ENCODE measurements at regions not wholly inside any gene's neighbourhood (a gene's known extent, or its start where the extent isn't known, plus 50 kb on each side); places are given as distances from the start of the nearest gene placed in this dataset.
"Not testable (repeated sequence)": the region's sequence is repeated elsewhere in the genome, so short reads cannot be mapped to it uniquely, and the experiment has no call there.

GRCh38 chr5:52632281-52632680, 155.4 kb upstream of the ITGA1 start:
- TF ChIP-seq POLR2A (IDR thresholded peaks at IDR 0.05) (no peak), CTCF (IDR thresholded peaks at IDR 0.05) (no peak), EP300 (IDR thresholded peaks at IDR 0.05) (no peak), POLR2AphosphoS5 (IDR thresholded peaks at IDR 0.05) (no peak)
- Histone ChIP-seq H3K9me3 (no peaks in the 10 kb centered on the region), H3K4me3 (no peak overlapping the region), H3K27ac (no peak overlapping the region), H3K4me1 (no peaks in the 10 kb centered on the region), H3K27me3 (no peaks in the 10 kb centered on the region), H3K36me3 (no peaks in the 10 kb centered on the region)
- WGBS, result 79% methylated on average over 1 of the region's 1 CpG
- DNase-seq (ENCODE audit: low spot score in 2 of 2), result no peak

GRCh38 chr5:52634171-52634570, 153.5 kb upstream of the ITGA1 start:
- not testable (repeated sequence) for H3K27ac ChIP-seq; H3K4me3 ChIP-seq; H3K9me3 ChIP-seq; DNase-seq (ENCODE audit: low spot score in 2 of 2); H3K4me1 ChIP-seq; H3K36me3 ChIP-seq; H3K27me3 ChIP-seq
- 87% methylated on average over 4 of the region's 4 CpGs for WGBS

GRCh38 chr5:52638732-52639131, 149.0 kb upstream of the ITGA1 start:
- no peak overlapping the region for H3K4me3 ChIP-seq
- H3K4me1 ChIP-seq, result no peaks in the 10 kb centered on the region
- TF ChIP-seq POLR2AphosphoS5 (IDR thresholded peaks at IDR 0.05), result no peak
- no peak for TF ChIP-seq EP300 (IDR thresholded peaks at IDR 0.05)
- TF ChIP-seq CTCF (IDR thresholded peaks at IDR 0.05), result no peak
- no peak for TF ChIP-seq POLR2A (IDR thresholded peaks at IDR 0.05)
- WGBS, result 24% methylated on average over 1 of the region's 1 CpG
- H3K36me3 ChIP-seq, result no peaks in the 10 kb centered on the region
- DNase-seq (ENCODE audit: low spot score in 2 of 2), result no peak
- H3K9me3 ChIP-seq, result no peaks in the 10 kb centered on the region
- H3K27me3 ChIP-seq, result no peaks in the 10 kb centered on the region
- H3K27ac ChIP-seq, result no peak overlapping the region

- Histone ChIP-seq H3K4me1 (no peaks in the 10 kb centered on the region), H3K27me3 (no peaks in the 10 kb centered on the region), H3K4me3 (no peak overlapping the region), H3K36me3 (no peaks in the 10 kb centered on the region), H3K27ac (no peak overlapping the region), H3K9me3 (peaks cover 3% of the 10 kb centered on the region)
- no peak for TF ChIP-seq CTCF (IDR thresholded peaks at IDR 0.05)
- TF ChIP-seq EP300 (IDR thresholded peaks at IDR 0.05), result no peak
- no peak for TF ChIP-seq POLR2A (IDR thresholded peaks at IDR 0.05)
- no peak for TF ChIP-seq POLR2AphosphoS5 (IDR thresholded peaks at IDR 0.05)
- no peak for DNase-seq (ENCODE audit: low spot score in 2 of 2)
- 85% methylated on average over 2 of the region's 2 CpGs for WGBS
These were observed 139.0 kb upstream of the ITGA1 start for GRCh38 chr5:52648726-52649125.

- Histone ChIP-seq H3K4me3 (no peak overlapping the region), H3K27ac (no peak overlapping the region), H3K36me3 (no peaks in the 10 kb centered on the region), H3K9me3 (no peaks in the 10 kb centered on the region), H3K27me3 (no peaks in the 10 kb centered on the region), H3K4me1 (no peaks in the 10 kb centered on the region)
- TF ChIP-seq POLR2A (IDR thresholded peaks at IDR 0.05) (no peak), CTCF (IDR thresholded peaks at IDR 0.05) (no peak), POLR2AphosphoS5 (IDR thresholded peaks at IDR 0.05) (no peak), EP300 (IDR thresholded peaks at IDR 0.05) (no peak)
- WGBS, result 67% methylated on average over 1 of the region's 1 CpG
- DNase-seq (ENCODE audit: low spot score in 2 of 2), result no peak
These were observed 132.6 kb upstream of the ITGA1 start for GRCh38 chr5:52655163-52655562.

GRCh38 chr5:52656569-52657246, 131.0 kb upstream of the ITGA1 start:
- Histone ChIP-seq H3K9me3 (no peaks in the 10 kb centered on the region), H3K27me3 (no peaks in the 10 kb centered on the region)
- 44% methylated on average over 4 of the region's 4 CpGs for WGBS

More at GRCh38 chr5:52656569-52657246, 131.0 kb upstream of the ITGA1 start:
- H3K4me3 ChIP-seq, result no peak overlapping the region
- no peak overlapping the region for H3K27ac ChIP-seq
- TF ChIP-seq POLR2A (IDR thresholded peaks at IDR 0.05) (no peak), CTCF (IDR thresholded peaks at IDR 0.05) (no peak), EP300 (IDR thresholded peaks at IDR 0.05) (no peak), POLR2AphosphoS5 (IDR thresholded peaks at IDR 0.05) (no peak)
- H3K36me3 ChIP-seq, result no peaks in the 10 kb centered on the region
- H3K4me1 ChIP-seq, result no peaks in the 10 kb centered on the region
- no peak for DNase-seq (ENCODE audit: low spot score in 2 of 2)
